ENCODE measurements at regions not wholly inside any gene's neighbourhood (a gene's known extent, or its start where the extent isn't known, plus 50 kb on each side); places are given as distances from the start of the nearest gene placed in this dataset.

DNA sequence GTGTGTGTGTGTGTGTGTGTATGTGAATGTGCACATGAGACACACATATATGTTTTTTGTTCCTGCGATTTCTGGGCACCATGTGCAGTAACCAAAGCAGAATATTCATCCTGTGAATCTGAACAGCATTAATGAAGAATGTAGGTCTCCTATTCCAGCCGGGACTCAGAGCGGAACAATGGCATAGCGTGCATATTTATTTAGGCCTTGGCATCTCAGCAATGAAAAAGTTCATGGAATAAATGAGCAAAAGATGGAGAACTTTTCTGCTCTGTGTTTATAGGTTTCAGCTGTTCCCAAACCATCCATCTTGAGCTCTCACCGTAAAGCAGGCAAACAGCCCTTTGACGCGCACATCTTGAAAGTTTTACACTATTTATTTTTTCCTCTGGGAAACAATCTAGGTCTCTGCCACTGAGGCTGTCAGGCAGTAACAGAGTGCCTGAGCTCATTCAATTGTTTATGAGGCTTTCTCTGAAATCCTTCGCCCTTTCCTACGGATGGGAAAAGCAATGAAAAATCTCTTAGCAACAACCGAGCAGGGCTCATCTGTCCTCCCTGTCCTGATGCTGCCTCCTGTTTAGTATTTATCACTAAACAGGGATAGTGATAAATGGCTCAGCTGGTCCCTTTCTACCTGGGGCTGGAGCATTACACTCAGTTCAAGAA is 65.9 kb upstream of the KCNK12 start:
- TF ChIP-seq, protein P1, sequence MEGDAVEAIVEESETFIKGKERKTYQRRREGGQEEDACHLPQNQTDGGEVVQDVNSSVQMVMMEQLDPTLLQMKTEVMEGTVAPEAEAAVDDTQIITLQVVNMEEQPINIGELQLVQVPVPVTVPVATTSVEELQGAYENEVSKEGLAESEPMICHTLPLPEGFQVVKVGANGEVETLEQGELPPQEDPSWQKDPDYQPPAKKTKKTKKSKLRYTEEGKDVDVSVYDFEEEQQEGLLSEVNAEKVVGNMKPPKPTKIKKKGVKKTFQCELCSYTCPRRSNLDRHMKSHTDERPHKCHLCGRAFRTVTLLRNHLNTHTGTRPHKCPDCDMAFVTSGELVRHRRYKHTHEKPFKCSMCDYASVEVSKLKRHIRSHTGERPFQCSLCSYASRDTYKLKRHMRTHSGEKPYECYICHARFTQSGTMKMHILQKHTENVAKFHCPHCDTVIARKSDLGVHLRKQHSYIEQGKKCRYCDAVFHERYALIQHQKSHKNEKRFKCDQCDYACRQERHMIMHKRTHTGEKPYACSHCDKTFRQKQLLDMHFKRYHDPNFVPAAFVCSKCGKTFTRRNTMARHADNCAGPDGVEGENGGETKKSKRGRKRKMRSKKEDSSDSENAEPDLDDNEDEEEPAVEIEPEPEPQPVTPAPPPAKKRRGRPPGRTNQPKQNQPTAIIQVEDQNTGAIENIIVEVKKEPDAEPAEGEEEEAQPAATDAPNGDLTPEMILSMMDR (IDR thresholded peaks at IDR 0.05; ENCODE audit: insufficient read depth, missing control alignments), result no peak
- no peak for FAIRE-seq

GRCh38 chr2:47636176-47636575 is 65.4 kb upstream of the KCNK12 start:
- no peak for DNase-seq (ENCODE audit: insufficient read length, low spot score)
- TF ChIP-seq, protein P1 (IDR thresholded peaks at IDR 0.05; ENCODE audit: insufficient read depth, missing control alignments), result no peak
- no peak for FAIRE-seq

More for the DNA sequence above, 65.9 kb upstream of the KCNK12 start:
- DNase-seq (ENCODE audit: insufficient read length, low spot score), result no peak

DNA sequence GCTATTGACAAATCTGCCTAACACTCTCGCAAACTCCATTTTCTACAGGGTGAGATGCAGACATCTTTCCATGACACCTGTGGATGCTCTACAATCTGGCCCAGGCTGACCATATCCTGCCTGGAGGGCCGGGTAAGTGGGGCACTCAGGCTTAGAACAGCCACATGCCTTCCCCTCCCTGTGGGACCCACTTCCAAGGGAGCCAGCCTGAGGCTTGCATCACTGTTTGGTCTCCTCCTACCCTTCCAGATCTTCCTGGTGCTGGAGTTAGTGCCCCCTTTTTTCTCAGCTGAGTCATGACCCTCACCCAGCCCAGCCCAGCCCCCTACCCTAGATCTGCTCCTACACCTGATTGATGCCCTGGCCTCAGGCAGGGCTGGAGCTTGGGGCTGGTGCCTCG is 62.0 kb upstream of the KCNK12 start:
- DNase-seq (ENCODE audit: insufficient read length, low spot score), result no peak
- FAIRE-seq, result no peak
- TF ChIP-seq, protein P1 (IDR thresholded peaks at IDR 0.05; ENCODE audit: insufficient read depth, missing control alignments), result no peak

GRCh38 chr2:47631792-47632398 is 61.1 kb upstream of the KCNK12 start:
- DNase-seq (ENCODE audit: insufficient read length, low spot score), result no peak
- TF ChIP-seq, protein P1 (IDR thresholded peaks at IDR 0.05; ENCODE audit: insufficient read depth, missing control alignments), result no peak

GRCh38 chr2:47631306-47631705 is 60.5 kb upstream of the KCNK12 start:
- FAIRE-seq, result no peak
- TF ChIP-seq, protein P1 (IDR thresholded peaks at IDR 0.05; ENCODE audit: insufficient read depth, missing control alignments), result no peak
- no peak for DNase-seq (ENCODE audit: insufficient read length, low spot score)

More at GRCh38 chr2:47631792-47632398, 61.1 kb upstream of the KCNK12 start:
- no peak for FAIRE-seq

GRCh38 chr2:47629501-47630460 is 59.0 kb upstream of the KCNK12 start:
- DNase-seq (ENCODE audit: insufficient read length, low spot score), result no peak

More at GRCh38 chr2:47629501-47630460, 59.0 kb upstream of the KCNK12 start:
- TF ChIP-seq, protein P1 (IDR thresholded peaks at IDR 0.05; ENCODE audit: insufficient read depth, missing control alignments), result no peak
- FAIRE-seq, result no peak

Data from D721Med (cell line).